ENCODE measurements at regions not wholly inside any gene's neighbourhood (a gene's known extent, or its start where the extent isn't known, plus 50 kb on each side); places are given as distances from the start of the nearest gene placed in this dataset.

GRCh38 chr12:88729196-88729595 is 148.9 kb upstream of the KITLG start:
- TF ChIP-seq, protein P1, sequence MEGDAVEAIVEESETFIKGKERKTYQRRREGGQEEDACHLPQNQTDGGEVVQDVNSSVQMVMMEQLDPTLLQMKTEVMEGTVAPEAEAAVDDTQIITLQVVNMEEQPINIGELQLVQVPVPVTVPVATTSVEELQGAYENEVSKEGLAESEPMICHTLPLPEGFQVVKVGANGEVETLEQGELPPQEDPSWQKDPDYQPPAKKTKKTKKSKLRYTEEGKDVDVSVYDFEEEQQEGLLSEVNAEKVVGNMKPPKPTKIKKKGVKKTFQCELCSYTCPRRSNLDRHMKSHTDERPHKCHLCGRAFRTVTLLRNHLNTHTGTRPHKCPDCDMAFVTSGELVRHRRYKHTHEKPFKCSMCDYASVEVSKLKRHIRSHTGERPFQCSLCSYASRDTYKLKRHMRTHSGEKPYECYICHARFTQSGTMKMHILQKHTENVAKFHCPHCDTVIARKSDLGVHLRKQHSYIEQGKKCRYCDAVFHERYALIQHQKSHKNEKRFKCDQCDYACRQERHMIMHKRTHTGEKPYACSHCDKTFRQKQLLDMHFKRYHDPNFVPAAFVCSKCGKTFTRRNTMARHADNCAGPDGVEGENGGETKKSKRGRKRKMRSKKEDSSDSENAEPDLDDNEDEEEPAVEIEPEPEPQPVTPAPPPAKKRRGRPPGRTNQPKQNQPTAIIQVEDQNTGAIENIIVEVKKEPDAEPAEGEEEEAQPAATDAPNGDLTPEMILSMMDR (conservative IDR thresholded peaks at IDR 0.05; ENCODE audit: control insufficient read depth, insufficient read depth, low read depth, low read length), result no peak
- no peak for DNase-seq (ENCODE audit: low read depth)
- no peak overlapping the region for H3K4me3 ChIP-seq (ENCODE audit: control insufficient read depth, low read depth, low read length)

DNA sequence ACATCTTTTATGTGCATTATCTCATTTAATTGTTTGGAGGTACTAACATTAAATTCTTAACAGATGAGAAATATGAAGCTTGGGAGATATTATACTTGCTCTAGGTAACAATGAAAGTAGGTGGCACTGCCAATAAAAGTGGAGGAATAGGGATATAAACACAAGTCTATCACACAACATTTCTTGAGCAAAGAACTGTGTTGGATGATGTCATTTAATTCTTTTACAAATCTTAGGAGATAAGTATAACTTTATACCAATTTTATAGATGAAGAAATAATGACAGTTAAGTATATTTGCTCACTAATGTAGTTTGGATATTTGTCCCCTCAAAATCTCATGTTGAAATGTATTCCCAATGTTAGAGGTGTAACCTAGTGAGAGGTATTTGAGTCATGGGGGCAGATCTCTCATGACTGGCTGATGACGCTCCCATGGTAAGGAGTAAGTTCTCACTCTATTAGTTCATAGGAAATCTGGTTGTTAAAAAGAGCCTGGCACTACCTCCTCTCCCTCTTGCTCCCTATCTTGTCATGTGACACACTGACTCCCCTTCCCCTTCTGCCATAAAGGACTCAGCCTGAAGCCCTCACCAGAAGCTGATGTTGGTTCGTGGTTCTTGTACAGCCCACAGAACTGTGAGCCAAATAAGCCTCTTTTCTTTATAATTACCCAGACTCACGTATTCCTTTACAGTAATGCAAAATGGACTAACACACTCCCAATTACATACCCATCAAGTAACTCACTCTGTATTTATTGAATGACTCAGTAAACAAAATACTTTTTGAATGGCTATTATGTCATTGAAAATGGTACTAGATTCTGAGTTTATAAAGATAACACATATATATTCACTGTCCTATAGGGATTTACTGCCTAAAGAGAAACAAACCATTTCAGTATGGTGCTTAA is 146.8 kb upstream of the KITLG start:
- TF ChIP-seq, protein P1 (conservative IDR thresholded peaks at IDR 0.05; ENCODE audit: control insufficient read depth, insufficient read depth, low read depth, low read length), result no peak
- H3K4me3 ChIP-seq (ENCODE audit: control insufficient read depth, low read depth, low read length), result no peak overlapping the region
- DNase-seq (ENCODE audit: low read depth), result peak; percentile 57

DNA sequence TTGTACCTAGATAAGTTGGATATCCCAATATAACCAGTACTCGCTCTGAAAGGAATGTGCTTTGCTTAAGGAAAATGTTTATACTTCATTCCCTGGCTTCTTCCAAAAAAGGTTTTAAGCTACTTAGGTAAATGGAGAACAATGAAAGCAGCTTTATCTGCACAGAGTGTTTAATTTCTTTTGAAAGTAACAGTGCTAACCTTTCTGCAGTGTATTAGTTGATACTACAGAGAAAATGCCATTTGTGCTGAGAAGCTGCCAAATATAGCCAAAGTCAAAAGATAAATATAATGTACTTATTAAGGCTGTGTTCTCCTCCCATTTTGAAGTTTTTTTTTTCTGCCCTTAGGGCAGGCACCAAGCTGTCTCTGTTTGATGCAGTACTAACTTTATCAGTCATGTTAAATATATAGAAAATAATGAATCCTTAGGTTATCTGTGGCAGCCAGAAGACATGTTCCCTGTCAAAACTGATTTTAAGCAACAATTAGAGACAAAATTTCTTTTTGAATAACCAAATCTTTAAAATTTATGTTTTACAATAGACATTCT is 145.4 kb upstream of the KITLG start:
- TF ChIP-seq, protein P1 (conservative IDR thresholded peaks at IDR 0.05; ENCODE audit: control insufficient read depth, insufficient read depth, low read depth, low read length), result no peak
- no peak for DNase-seq (ENCODE audit: low read depth)
- no peak overlapping the region for H3K4me3 ChIP-seq (ENCODE audit: control insufficient read depth, low read depth, low read length)

GRCh38 chr12:88723219-88723618 is 142.9 kb upstream of the KITLG start:
- TF ChIP-seq, protein P1 (conservative IDR thresholded peaks at IDR 0.05; ENCODE audit: control insufficient read depth, insufficient read depth, low read depth, low read length), result no peak
- peak; percentile 93 for DNase-seq (ENCODE audit: low read depth)
- no peak overlapping the region for H3K4me3 ChIP-seq (ENCODE audit: control insufficient read depth, low read depth, low read length)

- TF ChIP-seq, protein P1 (conservative IDR thresholded peaks at IDR 0.05; ENCODE audit: control insufficient read depth, insufficient read depth, low read depth, low read length), result no peak
- no peak overlapping the region for H3K4me3 ChIP-seq (ENCODE audit: control insufficient read depth, low read depth, low read length)
- no peak for DNase-seq (ENCODE audit: low read depth)
Observed at GRCh38 chr12:88720785-88721650, 140.7 kb upstream of the KITLG start.

DNA sequence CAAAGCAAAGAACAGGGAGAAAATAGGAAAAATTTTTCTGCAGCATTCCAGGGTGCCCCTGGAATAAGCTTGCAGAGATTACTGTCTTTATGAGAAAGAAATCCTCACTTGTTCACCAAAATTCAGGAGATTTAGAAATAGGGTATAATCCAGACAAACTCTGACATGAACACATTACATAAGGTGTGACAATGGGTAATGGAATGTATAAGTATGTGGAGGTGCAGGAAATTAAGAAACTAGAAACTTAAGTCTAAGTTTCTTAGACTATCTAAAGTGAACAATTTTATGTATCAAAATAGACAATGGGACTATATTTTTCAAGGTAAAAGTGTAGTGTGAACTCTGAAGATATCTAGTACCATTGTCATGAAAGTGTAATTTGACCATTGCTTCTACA is 140.0 kb upstream of the KITLG start:
- no peak overlapping the region for H3K4me3 ChIP-seq (ENCODE audit: control insufficient read depth, low read depth, low read length)
- DNase-seq (ENCODE audit: low read depth), result no peak
- TF ChIP-seq, protein P1 (conservative IDR thresholded peaks at IDR 0.05; ENCODE audit: control insufficient read depth, insufficient read depth, low read depth, low read length), result no peak

All from fibroblast of mammary gland (primary cell).